ENCODE measurements at regions not wholly inside any gene's neighbourhood (a gene's known extent, or its start where the extent isn't known, plus 50 kb on each side); places are given as distances from the start of the nearest gene placed in this dataset.

- TF ChIP-seq, protein P1, sequence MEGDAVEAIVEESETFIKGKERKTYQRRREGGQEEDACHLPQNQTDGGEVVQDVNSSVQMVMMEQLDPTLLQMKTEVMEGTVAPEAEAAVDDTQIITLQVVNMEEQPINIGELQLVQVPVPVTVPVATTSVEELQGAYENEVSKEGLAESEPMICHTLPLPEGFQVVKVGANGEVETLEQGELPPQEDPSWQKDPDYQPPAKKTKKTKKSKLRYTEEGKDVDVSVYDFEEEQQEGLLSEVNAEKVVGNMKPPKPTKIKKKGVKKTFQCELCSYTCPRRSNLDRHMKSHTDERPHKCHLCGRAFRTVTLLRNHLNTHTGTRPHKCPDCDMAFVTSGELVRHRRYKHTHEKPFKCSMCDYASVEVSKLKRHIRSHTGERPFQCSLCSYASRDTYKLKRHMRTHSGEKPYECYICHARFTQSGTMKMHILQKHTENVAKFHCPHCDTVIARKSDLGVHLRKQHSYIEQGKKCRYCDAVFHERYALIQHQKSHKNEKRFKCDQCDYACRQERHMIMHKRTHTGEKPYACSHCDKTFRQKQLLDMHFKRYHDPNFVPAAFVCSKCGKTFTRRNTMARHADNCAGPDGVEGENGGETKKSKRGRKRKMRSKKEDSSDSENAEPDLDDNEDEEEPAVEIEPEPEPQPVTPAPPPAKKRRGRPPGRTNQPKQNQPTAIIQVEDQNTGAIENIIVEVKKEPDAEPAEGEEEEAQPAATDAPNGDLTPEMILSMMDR (IDR thresholded peaks at IDR 0.05), result no peak
- TF ChIP-seq POLR2A (IDR thresholded peaks at IDR 0.05), result no peak
Observed at GRCh38 chr7:111667488-111667887, 105.2 kb upstream of the IMMP2L start.
